Activated naive CD4-positive, alpha-beta T cell treated with anti-CD3 and anti-CD28 coated beads, Interleukin-2, amount 50 U/mL, for 72 hours (primary cell): ENCODE measurements at regions not wholly inside any gene's neighbourhood (a gene's known extent, or its start where the extent isn't known, plus 50 kb on each side); places are given as distances from the start of the nearest gene placed in this dataset.

Source experiments
- ATAC-seq, 2 donors: fragments of 150-1000 bp; cut with Tn5 transposase; 2 replicates each; pipeline ENCODE4 v1.10.0; 2021; ENCODE audit warnings: mild to moderate bottlenecking in 2 of 2, moderate library complexity in 2 of 2
- DNase-seq, 2 donors: peaks; one replicate each; pipeline ENCODE4 v3.0.0; 2021 to 2022; ENCODE audit warnings: low spot score in 2 of 2
- H3K27ac Mint-ChIP-seq, 2 donors: one replicate each; pipeline ENCODE4 v1.8.0; 2022; ENCODE audit warnings: mild to moderate bottlenecking in 2 of 2, mixed read lengths in 2 of 2
- H3K36me3 Mint-ChIP-seq, 2 donors: one replicate each; pipeline ENCODE4 v1.8.0; 2022; ENCODE audit warnings: mixed read lengths in 2 of 2
- H3K9me3 Mint-ChIP-seq, 2 donors: one replicate each; pipeline ENCODE4 v1.8.0; 2022; ENCODE audit warnings: mixed read lengths in 2 of 2

DNA sequence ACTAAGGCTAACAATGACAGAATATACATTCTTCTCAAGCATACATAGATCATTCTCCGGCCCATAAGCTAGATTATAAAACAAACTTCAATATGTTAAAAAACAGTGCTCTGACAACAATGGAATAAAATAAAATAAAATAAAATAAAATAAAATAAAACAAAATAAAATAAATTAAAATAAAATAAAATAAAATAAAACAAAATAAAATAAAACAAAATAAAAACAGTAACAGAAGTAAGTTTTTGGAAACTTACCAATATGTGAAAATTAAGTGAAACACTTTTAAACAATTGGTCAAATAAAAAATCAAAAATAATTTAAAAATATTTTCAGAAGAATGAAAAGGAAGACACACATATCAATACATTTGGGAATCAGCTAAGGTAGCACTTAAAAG lies 1785.8 kb upstream of the PCDH20 start:
- H3K9me3 Mint-ChIP-seq: peaks cover 11 to 20% of the 10 kb centered on the region in 2 donors
- no peak overlapping the region for H3K27ac Mint-ChIP-seq
- DNase-seq (no peak), ATAC-seq (no peak)
- no peaks in the 10 kb centered on the region for H3K36me3 Mint-ChIP-seq

DNA sequence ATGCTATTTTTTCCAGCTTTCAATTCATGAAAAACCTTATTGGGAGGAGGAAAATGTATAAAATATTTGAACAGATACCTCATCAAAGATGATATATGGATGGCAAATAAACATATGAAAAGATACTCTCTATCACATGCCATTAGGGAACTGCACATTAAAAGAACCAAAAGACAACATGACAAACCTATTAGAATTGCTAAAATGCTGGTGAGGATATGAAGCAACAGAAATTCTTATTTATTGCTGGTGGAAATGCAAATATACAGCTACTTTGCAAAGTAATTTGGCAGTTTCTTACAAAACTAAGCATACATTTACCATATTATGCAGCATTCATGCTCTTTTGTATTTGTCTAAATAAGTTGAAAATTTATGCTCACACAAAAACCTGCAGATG lies 1783.9 kb upstream of the PCDH20 start:
- no peak overlapping the region for H3K27ac Mint-ChIP-seq
- peaks cover 4 to 17% of the 10 kb centered on the region in 2 donors for H3K9me3 Mint-ChIP-seq
- no peak for ATAC-seq
- no peak for DNase-seq
- H3K36me3 Mint-ChIP-seq: no peaks in the 10 kb centered on the region

DNA sequence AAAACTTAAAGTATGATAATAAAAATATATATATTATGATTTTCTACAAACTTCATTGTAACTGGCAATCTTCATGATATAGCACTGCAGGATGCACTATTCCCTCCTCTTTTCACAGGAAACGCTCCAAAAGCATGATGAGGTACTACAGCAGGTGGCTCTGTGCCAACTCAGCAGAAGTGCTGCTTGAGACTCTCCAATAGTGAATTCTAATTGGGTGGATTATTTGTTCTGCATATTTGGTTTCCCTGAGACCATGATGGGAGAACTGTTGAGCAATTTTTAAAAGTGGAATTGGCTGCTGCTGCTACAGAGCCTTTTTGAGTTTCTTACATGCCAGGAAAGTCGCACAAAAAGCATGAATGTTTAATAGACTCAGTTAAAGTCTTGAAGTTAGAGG lies 1782.4 kb upstream of the PCDH20 start:
- ATAC-seq (no peak), DNase-seq (no peak)
- Mint-ChIP-seq H3K36me3 (no peaks in the 10 kb centered on the region), H3K9me3 (peaks cover 4 to 12% of the 10 kb centered on the region in 2 donors), H3K27ac (no peak overlapping the region)

DNA sequence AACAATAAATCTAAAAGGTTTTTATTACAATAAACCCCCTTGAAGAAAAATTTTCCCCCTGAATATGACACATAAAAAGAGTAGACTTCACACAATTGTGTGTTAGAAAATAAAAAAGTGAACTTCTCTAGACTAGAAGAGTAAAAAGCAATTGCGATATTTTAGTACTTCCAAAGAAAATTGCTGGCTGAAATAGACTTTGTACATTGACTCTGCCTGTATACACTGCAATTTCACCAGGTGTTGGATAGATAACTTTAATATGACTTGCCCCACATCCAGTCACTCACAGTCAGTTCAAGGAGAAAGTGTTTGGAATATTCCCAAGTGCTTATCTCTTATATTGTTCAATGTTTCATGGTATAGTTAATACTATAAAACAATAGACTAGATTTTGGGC lies 1780.1 kb upstream of the PCDH20 start:
- ATAC-seq (no peak), DNase-seq (no peak)
- Mint-ChIP-seq H3K27ac (no peak overlapping the region), H3K9me3 (peaks cover 4 to 8% of the 10 kb centered on the region in 2 donors), H3K36me3 (no peaks in the 10 kb centered on the region)

DNA sequence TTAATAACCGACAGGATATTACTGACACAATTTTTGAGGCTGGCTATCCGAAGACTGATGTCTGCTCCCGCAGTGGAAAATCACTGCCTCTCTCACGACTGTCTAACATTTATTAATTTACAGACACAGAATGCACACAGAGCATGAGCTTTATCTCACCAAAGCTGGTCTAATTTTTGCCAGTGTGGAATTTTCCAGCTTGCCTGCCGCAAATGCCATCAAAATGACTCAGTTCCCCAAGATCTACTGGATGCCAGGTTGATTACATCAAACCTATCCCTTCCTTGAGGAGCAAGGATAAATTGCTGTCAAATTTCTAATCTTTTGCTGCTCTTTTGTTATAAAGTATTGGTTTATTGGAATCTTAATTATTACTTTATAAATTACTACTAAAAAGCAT lies 1775.1 kb upstream of the PCDH20 start:
- no peak overlapping the region for H3K27ac Mint-ChIP-seq
- DNase-seq: no peak
- peaks cover 5 to 12% of the 10 kb centered on the region in 2 donors for H3K9me3 Mint-ChIP-seq
- ATAC-seq: no peak
- H3K36me3 Mint-ChIP-seq: peaks cover 0 to 6% of the 10 kb centered on the region in 2 donors

DNA sequence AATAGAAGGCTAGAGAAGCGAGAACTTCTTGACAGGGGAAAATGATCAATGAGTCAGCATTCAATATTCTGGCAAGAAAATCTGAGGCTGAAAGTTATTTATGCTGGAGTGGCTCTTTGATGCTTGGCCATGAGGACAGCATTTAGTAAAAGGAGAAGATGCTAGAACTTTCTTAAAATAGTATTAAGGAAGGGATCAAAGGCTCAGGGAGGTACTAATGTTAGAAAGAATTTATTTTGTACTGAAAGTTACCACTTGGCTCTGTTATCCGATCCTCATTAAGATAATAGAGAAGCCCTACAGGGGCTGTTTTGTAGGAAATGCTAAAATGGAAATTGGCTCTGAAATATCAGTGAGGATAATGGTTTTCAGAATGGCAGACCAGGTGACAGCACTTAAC lies 1774.6 kb upstream of the PCDH20 start:
- ATAC-seq (no peak), DNase-seq (no peak)
- Mint-ChIP-seq H3K36me3 (peaks cover 0 to 6% of the 10 kb centered on the region in 2 donors), H3K27ac (no peak overlapping the region), H3K9me3 (peaks cover 5 to 12% of the 10 kb centered on the region in 2 donors)

DNA sequence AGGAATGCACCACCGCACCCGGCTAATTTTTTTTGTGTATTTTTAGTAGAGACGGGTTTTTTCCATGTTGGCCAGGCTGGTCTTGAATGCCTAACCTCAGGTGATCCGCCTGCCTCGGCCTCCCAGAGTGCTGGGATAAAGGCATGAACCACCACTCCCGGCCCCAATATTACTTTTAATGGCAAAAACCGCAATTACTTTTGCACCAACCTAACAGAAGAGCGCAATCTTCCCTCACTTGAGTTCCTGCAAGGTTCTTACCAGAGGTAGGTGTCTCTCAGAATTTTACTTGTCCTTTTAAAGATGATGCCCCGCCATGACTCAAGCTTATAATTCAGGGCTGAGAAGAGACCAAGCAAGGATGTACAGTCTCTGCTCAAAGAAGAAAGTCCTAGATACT lies 1774.1 kb upstream of the PCDH20 start:
- ATAC-seq (no peak), DNase-seq (no peak)
- H3K9me3 Mint-ChIP-seq: peaks cover 5 to 12% of the 10 kb centered on the region in 2 donors
- peaks cover 0 to 6% of the 10 kb centered on the region in 2 donors for H3K36me3 Mint-ChIP-seq
- H3K27ac Mint-ChIP-seq: no peak overlapping the region

DNA sequence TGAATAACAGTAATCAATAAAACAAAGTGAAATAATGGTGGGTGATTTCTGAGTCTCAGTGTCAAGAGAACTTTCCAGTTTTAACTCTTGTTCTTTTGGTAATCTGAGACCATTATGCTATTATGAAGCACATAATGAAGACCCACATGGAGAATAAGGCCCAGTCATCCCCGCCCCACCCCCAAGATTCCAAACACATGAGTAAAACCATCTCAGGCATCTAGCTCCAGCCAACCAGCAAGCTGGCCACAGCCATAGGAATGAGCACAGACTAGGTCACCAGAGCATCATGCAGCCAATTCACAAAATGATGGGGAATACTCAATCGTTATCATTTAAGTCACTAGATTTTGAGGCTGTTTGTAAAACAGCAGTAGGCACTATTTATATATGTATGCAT lies 1769.0 kb upstream of the PCDH20 start:
- DNase-seq: no peak
- ATAC-seq: no peak
- peaks cover 14 to 16% of the 10 kb centered on the region in 2 donors for H3K9me3 Mint-ChIP-seq
- no peaks in the 10 kb centered on the region for H3K36me3 Mint-ChIP-seq
- no peak overlapping the region for H3K27ac Mint-ChIP-seq

DNA sequence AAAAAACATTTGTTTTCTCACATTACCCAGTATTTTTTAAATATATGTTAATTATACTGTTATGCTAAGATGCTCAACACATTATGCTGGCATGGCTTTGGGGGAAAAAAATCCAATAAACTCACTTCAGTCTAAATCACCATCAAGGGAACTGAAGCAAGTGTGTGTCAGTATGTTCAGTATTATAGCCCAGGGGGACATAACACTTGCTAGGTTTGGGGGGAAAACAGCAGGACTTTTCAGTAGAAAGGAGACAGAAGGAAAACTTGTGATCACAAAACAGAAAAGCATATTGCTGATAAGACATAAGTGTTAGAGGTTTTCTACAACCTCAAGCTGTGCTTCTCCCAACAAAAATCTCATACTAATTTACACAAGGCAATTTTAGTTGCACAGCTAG lies 1759.9 kb upstream of the PCDH20 start:
- no peak overlapping the region for H3K27ac Mint-ChIP-seq
- H3K36me3 Mint-ChIP-seq: no peaks in the 10 kb centered on the region
- peaks cover 17 to 22% of the 10 kb centered on the region in 2 donors for H3K9me3 Mint-ChIP-seq
- ATAC-seq (no peak), DNase-seq (no peak)

DNA sequence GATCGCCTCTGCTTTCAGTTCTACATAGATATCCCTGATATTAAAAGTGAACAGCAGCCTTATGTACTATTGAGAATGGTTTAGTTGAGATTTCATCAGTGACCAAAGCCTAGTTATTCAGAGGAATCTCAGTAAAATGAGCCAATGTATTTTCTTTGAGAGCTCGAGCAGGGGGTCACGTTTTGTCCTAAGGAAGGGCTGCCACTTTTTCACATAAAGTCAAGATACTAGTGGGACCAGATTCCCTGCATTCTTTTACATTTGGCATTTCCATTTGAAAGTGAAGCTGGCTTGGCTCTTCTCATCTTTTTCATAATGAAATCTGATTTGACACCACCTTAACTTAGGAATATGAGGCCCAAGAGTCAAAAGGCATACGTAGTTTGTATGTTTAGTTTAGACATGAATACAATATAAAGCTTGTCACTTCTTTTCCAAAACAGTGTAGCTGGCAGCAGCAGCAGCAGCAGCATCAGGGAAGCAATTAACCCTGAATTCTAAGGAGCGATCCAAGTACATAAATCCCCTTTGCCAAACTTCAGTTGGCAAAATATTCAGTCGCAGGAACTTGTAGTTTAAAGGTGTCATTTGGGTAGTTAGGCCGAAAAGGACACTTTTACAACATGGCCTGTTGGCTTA lies 1752.2 kb upstream of the PCDH20 start:
- Mint-ChIP-seq H3K9me3 (peaks cover under 1 to 7% of the 10 kb centered on the region in 2 donors), H3K36me3 (no peaks in the 10 kb centered on the region)
- DNase-seq: no peak

DNA sequence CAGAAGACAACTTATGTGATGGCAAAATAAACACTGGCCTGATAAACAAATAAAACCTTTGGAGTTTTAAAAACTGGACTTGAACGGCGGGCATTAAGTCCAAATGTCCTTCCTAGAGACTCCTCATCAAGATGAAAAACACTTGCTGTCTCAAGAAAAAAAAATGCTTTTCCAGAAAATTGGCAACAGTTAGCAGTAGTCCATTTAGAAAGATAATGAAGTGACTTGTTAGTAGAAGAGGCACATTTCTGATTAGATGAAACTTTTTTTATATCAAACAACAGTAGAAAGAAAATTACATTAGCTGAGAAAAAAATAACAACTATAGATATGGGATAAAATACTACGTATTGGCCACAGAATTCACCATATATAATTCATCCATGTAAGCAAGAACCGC lies 1750.7 kb upstream of the PCDH20 start:
- H3K36me3 Mint-ChIP-seq: no peaks in the 10 kb centered on the region
- peaks cover 10 to 13% of the 10 kb centered on the region in 2 donors for H3K9me3 Mint-ChIP-seq
- ATAC-seq (no peak), DNase-seq (no peak)
- no peak overlapping the region for H3K27ac Mint-ChIP-seq

More for the DNA sequence above, 1752.2 kb upstream of the PCDH20 start:
- ATAC-seq: no peak
- no peak overlapping the region for H3K27ac Mint-ChIP-seq

DNA sequence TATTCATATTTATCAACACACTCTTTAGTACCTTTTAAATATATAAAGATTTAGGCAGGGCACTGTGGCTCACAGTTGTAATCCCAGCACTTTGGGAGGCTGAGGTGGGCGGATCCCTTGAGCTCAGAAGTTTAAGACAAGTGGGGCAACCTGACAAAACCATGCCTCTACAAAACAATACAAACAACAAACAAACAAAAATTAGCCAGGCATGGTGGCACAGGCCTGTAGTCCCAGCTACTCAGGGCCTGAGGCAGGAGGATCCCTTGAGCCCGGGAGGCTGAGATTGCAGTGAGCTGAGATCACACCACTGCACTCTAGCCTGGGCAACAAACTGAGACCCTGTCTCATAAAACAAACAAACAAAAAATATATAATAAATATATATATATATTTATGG lies 1748.3 kb upstream of the PCDH20 start:
- ATAC-seq: no peak
- Mint-ChIP-seq H3K36me3 (no peaks in the 10 kb centered on the region), H3K9me3 (peaks cover 12 to 13% of the 10 kb centered on the region in 2 donors)

DNA sequence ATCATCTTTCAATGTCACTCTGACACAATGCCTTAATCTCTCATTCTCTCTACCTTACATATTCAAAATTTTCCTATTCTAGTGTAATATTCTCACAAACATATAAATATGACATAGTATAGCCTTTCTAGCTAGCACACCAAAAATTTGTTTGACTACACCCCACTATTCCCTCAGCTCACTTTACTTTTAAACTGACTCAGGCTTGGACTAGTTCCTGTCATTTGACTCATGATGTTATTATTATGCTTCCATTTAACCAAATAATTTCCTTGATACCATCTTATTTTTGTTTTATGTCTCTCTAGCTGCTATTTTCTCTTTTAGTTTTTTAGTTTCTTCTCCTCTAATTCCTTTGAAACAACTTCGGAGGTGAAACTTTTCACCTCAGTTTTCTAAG lies 1745.6 kb upstream of the PCDH20 start:
- H3K9me3 Mint-ChIP-seq: peaks cover 25 to 26% of the 10 kb centered on the region in 2 donors
- no peak for DNase-seq
- no peak overlapping the region for H3K27ac Mint-ChIP-seq
- no peaks in the 10 kb centered on the region for H3K36me3 Mint-ChIP-seq
- no peak for ATAC-seq

More for the DNA sequence above, 1748.3 kb upstream of the PCDH20 start:
- no peak overlapping the region for H3K27ac Mint-ChIP-seq
- DNase-seq: no peak

DNA sequence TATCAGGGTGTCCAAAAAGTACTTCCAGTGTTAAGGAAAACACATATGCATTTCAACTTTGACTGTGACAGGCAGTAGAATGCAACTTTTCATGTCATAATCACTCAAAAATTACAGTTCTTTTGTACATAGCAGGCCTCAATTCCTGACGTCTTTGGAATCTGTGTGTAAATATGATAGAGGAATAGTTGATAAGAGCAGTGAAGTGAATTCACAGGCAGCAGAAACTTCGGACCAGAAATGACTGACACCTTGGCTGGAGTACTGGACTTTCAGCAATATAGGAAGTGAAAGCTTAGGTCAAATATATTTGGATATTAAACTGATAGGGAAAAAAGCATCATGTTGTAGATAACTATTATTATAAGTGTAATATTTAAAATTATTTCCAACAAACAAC lies 1741.2 kb upstream of the PCDH20 start:
- DNase-seq (no peak), ATAC-seq (no peak)
- no peaks in the 10 kb centered on the region for H3K36me3 Mint-ChIP-seq
- H3K9me3 Mint-ChIP-seq: peaks cover 20 to 21% of the 10 kb centered on the region in 2 donors
- H3K27ac Mint-ChIP-seq: no peak overlapping the region

DNA sequence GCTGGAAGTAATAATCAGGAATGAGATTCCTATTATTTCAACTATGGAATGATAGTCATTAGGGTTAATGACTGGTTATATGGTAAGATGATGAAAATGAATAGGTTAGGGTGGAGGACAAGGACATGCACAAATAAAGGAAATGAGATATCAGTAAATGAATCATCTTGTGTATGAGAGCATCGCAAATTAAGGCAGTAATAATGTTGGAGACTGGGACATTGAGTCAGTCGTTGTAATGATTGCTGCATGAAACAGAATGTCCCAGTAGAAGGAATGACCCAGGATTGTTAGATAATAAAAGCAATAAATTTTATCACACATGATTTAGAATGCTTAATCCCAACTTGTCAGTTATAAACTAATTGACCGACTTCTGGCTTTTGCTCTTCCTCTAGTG lies 1733.7 kb upstream of the PCDH20 start:
- no peak overlapping the region for H3K27ac Mint-ChIP-seq
- DNase-seq: no peak
- H3K36me3 Mint-ChIP-seq: no peaks in the 10 kb centered on the region
- ATAC-seq: no peak
- H3K9me3 Mint-ChIP-seq: peaks cover 8 to 26% of the 10 kb centered on the region in 2 donors

DNA sequence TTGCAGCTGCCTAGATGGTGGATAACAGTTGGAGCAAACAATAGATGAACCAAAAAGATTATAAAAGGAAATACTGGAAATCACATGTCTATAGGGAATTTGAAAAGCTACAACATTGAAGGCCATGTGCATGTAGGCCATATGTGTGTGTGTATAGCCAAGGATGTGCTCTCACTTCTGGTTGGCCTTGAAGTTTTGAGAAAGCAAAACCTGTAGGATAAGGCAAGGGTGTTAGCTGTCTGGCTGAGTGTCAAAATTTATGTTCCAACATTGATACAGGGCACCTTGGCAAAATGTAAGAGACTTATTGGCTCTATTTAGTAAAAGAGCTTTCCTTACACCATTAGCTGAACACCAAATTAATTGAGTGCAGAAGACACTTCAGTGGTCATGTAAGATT lies 1723.6 kb upstream of the PCDH20 start:
- H3K27ac Mint-ChIP-seq: no peak overlapping the region
- peaks cover 10 to 26% of the 10 kb centered on the region in 2 donors for H3K9me3 Mint-ChIP-seq
- H3K36me3 Mint-ChIP-seq: no peaks in the 10 kb centered on the region
- DNase-seq (no peak), ATAC-seq (no peak)

DNA sequence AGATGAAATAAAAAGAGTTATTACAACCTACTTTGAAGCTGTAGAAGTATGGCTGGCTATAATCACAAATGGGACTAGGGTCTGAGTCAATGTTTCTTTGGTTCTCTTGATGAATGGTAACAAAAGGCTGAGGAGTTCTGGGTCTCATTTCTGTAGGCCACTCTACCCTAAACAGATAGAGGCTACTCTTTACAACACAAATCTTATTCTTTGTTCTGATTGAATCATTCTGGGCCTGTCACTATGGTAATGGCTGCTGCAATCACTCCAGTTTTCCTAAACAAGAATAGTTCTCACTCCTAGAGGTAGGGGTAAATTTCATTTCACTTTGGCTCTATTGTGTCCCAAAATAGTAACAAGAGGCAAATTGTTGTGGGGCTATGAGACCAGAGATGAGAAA lies 1714.3 kb upstream of the PCDH20 start:
- no peak overlapping the region for H3K27ac Mint-ChIP-seq
- ATAC-seq (no peak), DNase-seq (no peak)
- H3K9me3 Mint-ChIP-seq: peaks cover 0 to 7% of the 10 kb centered on the region in 2 donors
- no peaks in the 10 kb centered on the region for H3K36me3 Mint-ChIP-seq

DNA sequence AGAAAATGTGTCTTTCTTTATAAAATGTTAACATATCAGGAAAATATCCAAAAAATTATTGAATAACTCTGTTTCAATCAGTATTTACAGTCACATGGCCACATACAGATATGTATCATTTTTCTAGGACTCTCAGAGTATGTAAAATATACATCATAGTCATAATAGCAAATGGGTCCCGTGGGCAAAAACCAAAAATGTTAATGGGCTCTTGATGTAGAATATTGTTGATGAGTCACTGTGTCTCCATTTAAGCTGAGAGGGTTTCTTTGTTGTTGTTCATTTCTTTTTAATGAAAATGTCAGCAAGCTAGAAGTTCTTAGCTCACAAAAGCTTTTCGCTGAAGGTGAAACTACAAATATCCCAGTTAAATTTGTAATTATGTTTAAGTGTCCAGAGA lies 1713.1 kb upstream of the PCDH20 start:
- Mint-ChIP-seq H3K27ac (no peak overlapping the region), H3K36me3 (no peaks in the 10 kb centered on the region), H3K9me3 (peaks cover 0 to 7% of the 10 kb centered on the region in 2 donors)
- ATAC-seq: no peak
- DNase-seq: no peak
